Brain microvascular endothelial cell (primary cell): ENCODE measurements at regions not wholly inside any gene's neighbourhood (a gene's known extent, or its start where the extent isn't known, plus 50 kb on each side); places are given as distances from the start of the nearest gene placed in this dataset.

Experiments
- DNase-seq: peaks from one replicate; pipeline ENCODE4 v3.0.0-alpha.2; 2020
- H3K27ac ChIP-seq: fragments of 250-450 bp; sonication (Bioruptor Pico); 2 replicates; pipeline ENCODE4 v1.5.1; 2020; ENCODE audit warnings: mild to moderate bottlenecking, moderate library complexity
- H3K27me3 ChIP-seq: fragments of 250-450 bp; sonication (Bioruptor Pico); replicated peaks from 2 replicates; pipeline ENCODE4 v1.5.1; 2020; ENCODE audit warnings: mild to moderate bottlenecking
- H3K36me3 ChIP-seq: fragments of 250-450 bp; sonication (Bioruptor Pico); replicated peaks from 2 replicates; pipeline ENCODE4 v1.5.1; 2020; ENCODE audit warnings: mild to moderate bottlenecking
- H3K4me3 ChIP-seq: 2 replicates; pipeline ENCODE4 v1.5.1; 2011; ENCODE audit warnings: low read depth, mild to moderate bottlenecking, control low read depth, low read length, moderate library complexity
- in situ Hi-C: cut with HindIII; loops from 2 replicates; pipeline ENCODE4 v1.10.0; 2017; ENCODE audit warnings: low sequenced_read_pairs, low pct_ligation_motif_present
- TF ChIP-seq, protein P1 (sequence below): IDR thresholded peaks from 2 replicates; pipeline ENCODE4 v1.5.1; 2011; ENCODE audit warnings: low read depth, mild to moderate bottlenecking, moderate library complexity, low read length, control low read depth, inconsistent platforms; ENCODE audit errors: missing control alignments

DNA sequence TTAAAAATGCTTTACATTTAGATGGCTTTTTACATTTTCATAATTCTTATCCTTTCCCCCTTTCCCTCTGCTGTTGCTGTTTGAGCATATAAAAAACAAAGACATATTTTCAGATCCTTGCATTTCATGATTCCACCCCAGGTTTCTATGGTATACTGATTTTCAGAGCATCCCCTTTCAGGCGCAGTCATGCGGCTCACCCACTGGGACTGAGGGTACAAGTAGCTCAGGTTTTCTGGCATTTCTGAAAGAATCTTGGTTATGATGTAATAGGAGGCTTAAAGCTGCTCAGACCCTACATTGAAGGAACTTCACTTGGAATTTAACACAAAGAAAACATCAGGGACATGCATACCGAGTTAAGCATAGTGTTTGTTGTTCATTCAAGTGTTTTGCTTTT, 310.8 kb downstream of the ETAA1 start:
- Histone ChIP-seq H3K4me3 (no peak overlapping the region), H3K27me3 (no peaks in the 10 kb centered on the region), H3K27ac (no peak overlapping the region), H3K36me3 (no peaks in the 10 kb centered on the region)
- no peak for DNase-seq
- in situ Hi-C loops: no loop called here
- TF ChIP-seq, protein P1, sequence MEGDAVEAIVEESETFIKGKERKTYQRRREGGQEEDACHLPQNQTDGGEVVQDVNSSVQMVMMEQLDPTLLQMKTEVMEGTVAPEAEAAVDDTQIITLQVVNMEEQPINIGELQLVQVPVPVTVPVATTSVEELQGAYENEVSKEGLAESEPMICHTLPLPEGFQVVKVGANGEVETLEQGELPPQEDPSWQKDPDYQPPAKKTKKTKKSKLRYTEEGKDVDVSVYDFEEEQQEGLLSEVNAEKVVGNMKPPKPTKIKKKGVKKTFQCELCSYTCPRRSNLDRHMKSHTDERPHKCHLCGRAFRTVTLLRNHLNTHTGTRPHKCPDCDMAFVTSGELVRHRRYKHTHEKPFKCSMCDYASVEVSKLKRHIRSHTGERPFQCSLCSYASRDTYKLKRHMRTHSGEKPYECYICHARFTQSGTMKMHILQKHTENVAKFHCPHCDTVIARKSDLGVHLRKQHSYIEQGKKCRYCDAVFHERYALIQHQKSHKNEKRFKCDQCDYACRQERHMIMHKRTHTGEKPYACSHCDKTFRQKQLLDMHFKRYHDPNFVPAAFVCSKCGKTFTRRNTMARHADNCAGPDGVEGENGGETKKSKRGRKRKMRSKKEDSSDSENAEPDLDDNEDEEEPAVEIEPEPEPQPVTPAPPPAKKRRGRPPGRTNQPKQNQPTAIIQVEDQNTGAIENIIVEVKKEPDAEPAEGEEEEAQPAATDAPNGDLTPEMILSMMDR: no peak

DNA sequence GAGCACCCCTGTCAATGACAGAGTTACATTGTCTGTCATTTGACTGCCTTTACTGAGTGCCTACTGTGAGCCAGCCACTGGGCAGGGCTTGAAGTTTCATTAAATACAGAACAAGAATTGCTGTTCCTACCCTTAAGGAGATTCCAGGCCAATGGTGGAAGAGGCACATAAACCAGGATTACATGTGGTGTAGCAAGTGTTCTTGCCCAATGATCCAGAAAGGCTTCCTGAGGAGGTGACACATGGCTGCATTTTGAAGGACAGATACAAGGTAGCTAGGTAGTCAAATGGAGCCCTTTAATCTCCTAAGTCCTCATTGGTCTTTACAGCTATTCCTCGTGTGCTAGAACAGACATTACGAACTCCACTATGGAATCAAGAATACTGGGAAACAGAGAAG, 312.7 kb downstream of the ETAA1 start:
- Histone ChIP-seq H3K27me3 (no peaks in the 10 kb centered on the region), H3K36me3 (no peaks in the 10 kb centered on the region), H3K4me3 (no peak overlapping the region), H3K27ac (no peak overlapping the region)
- in situ Hi-C loops: no loop called here
- TF ChIP-seq, protein P1: no peak
- DNase-seq: no peak

DNA sequence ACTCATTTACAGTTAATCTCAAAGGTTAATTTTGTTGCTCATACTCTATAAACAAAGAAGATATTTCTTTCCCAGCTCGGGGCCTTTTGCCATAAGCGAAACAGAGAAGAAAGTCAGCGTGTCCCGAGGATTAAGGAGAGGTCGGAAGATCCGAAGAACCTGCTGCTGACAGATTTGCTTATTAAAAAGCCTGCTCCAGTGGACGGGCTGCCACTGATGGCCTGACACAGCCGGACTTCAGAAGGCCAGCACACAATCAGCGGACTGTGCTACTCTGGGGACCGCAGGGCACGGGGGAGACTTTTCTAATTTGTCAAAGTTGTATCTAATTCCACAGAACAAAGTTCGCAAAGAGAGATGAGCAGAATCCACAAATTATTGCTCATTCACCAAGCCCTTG, 315.4 kb downstream of the ETAA1 start:
- in situ Hi-C loops: no loop called here
- Histone ChIP-seq H3K36me3 (no peaks in the 10 kb centered on the region), H3K4me3 (no peak overlapping the region), H3K27ac (no peak overlapping the region), H3K27me3 (no peaks in the 10 kb centered on the region)
- TF ChIP-seq, protein P1: no peak
- no peak for DNase-seq

DNA sequence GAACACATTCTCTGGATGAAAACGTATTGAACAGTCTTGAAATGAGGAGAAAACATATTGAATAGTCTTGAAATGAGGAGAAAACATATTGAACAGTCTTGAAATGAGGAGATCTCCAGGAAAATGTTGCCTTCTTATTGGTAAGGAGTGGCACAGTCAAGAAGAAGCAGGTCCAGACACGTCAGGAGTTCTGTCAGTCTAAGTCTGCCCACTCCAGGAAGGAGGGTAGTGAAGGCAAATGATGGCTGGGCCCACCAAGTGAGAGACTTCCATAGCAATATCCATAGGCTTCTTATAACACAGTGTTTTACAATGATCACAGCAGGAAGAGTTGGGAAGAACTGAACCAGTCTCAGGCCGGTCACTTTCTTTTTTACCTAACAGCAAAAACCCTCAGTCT, 316.2 kb downstream of the ETAA1 start:
- no peak overlapping the region for H3K4me3 ChIP-seq
- H3K27ac ChIP-seq: no peak overlapping the region
- no peaks in the 10 kb centered on the region for H3K36me3 ChIP-seq
- TF ChIP-seq, protein P1: no peak
- in situ Hi-C loops: no loop called here
- H3K27me3 ChIP-seq: no peaks in the 10 kb centered on the region
- no peak for DNase-seq

DNA sequence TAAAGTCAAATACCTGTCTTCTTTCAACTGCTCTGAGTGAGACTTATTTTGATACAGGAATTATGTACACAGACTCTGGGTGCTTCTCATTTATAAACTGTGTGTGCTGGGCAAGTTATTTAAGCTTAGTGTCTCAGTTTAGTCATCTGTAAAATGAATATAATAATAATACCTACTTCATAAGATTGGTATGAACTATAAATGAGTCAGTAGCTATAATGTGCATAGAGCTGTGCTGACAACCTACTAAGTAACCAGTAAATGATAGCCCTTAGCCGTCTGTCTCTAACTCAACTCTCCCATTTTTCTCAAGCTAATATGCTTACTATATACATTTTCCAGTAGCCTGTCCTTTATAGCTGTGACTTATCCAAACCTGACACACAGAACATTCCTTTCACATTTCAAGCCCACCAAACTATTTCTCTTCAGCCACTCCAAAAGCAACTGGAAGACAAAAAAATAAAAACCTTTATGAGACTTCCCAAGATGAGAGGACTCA, 319.8 kb downstream of the ETAA1 start:
- TF ChIP-seq, protein P1: no peak
- Histone ChIP-seq H3K36me3 (no peaks in the 10 kb centered on the region), H3K27ac (no peak overlapping the region), H3K4me3 (no peak overlapping the region), H3K27me3 (no peaks in the 10 kb centered on the region)
- in situ Hi-C loops: no loop called here
- DNase-seq: no peak

DNA sequence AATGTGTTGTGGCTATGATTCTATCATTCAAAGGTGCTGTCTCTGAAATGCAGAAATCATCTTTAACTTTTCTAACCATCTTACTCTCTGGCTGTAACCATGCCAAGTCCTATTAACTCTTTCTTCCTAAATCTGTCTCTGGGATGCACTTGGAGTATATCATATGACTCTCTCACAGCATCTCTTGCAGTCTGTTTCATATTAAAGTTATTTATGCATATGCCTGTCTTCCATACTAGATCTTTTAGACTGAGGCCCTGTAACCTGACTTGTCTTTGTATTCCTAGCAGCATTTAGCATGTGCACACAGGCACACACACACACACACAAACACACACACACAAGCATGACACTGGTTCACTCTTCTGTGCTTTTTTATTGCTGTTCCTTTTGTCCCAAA, 320.6 kb downstream of the ETAA1 start:
- Histone ChIP-seq H3K36me3 (no peaks in the 10 kb centered on the region), H3K27ac (no peak overlapping the region), H3K4me3 (no peak overlapping the region), H3K27me3 (no peaks in the 10 kb centered on the region)
- TF ChIP-seq, protein P1: no peak
- in situ Hi-C loops: no loop called here
- DNase-seq: no peak
